Endothelial cell of umbilical vein (primary cell): ENCODE measurements at regions not wholly inside any gene's neighbourhood (a gene's known extent, or its start where the extent isn't known, plus 50 kb on each side); places are given as distances from the start of the nearest gene placed in this dataset.

Source experiments
- BruUV-seq: library from RNA; stranded (reverse); fragments of 400-500 nt; replicated peaks from 2 replicates; lab custom pipeline; 2021; lab: Mats Ljungman, UMichigan
- CTCF ChIA-PET: fragments of 300-600, 350-600 bp; sonication (Branson Sonifier 250); formaldehyde crosslinking; loops from one replicate; lab custom pipeline; 2021; ENCODE audit warnings: antibody characterized with exemption, inconsistent platforms; lab: Charles Lee
- POLR2A ChIA-PET: fragments of 300-600, 350-600 bp; sonication (Branson Sonifier 250); formaldehyde crosslinking; loops from one replicate; lab custom pipeline; 2021; ENCODE audit warnings: antibody characterized with exemption, inconsistent platforms; lab: Charles Lee
- DNase-seq: peaks from one replicate; pipeline ENCODE4 v3.0.0-alpha.2; 2011; ENCODE audit warnings: low read depth, low spot score
- FAIRE-seq: peaks from 2 replicates; lab custom pipeline; 2011; peaks lifted over from hg19 to GRCh38; lab: Jason Lieb, UNC
- H2AFZ ChIP-seq: 2 replicates; pipeline ENCODE4 v1.6.0; 2012; ENCODE audit warnings: low read depth, low read length, control low read depth, inconsistent platforms
- H3K27ac ChIP-seq: 2 replicates; pipeline ENCODE4 v1.5.1; 2011; ENCODE audit warnings: low read depth, mild to moderate bottlenecking, control low read depth, low read length, moderate library complexity; ENCODE audit not compliant: insufficient read depth
- H3K27me3 ChIP-seq, 2 experiments: 2 replicates each; pipeline versions ENCODE4 v1.6.0 to v1.6.1; 2011; ENCODE audit warnings: low read length in 2 of 2, mixed read lengths in 1 of 2; ENCODE audit not compliant: control insufficient read depth in 2 of 2, insufficient read depth in 2 of 2
- H3K36me3 ChIP-seq, 2 experiments: 2 replicates in 1 of 2; 3 replicates in 1 of 2; pipeline ENCODE4 v1.5.1; 2011; ENCODE audit warnings: low read length in 2 of 2, mild to moderate bottlenecking in 1 of 2, moderate library complexity in 1 of 2; ENCODE audit not compliant: control insufficient read depth in 2 of 2, insufficient read depth in 2 of 2; ENCODE audit errors: extremely low read depth in 1 of 2
- H3K4me1 ChIP-seq: 3 replicates; pipeline ENCODE4 v1.5.1; 2011; ENCODE audit warnings: mild to moderate bottlenecking, low read length; ENCODE audit not compliant: control insufficient read depth, insufficient read depth; ENCODE audit errors: extremely low read depth
- H3K4me2 ChIP-seq: 2 replicates; pipeline ENCODE4 v1.6.1; 2011; ENCODE audit warnings: low read length, control low read depth, mixed read lengths; ENCODE audit not compliant: insufficient read depth
- H3K4me3 ChIP-seq, 3 experiments: fragments of 200-600 bp in 1 of 3; sonication (generic), shearing (Covaris generic) in 1 of 3; replicated peaks in 1 of 3; 2 replicates each; pipeline ENCODE4 v1.5.1; 2011 to 2016; ENCODE audit warnings: control low read depth in 3 of 3, low read length in 3 of 3, mild to moderate bottlenecking in 2 of 3, inconsistent platforms in 1 of 3, low read depth in 1 of 3, moderate library complexity in 1 of 3; ENCODE audit not compliant: insufficient read depth in 1 of 3
- H3K79me2 ChIP-seq: 2 replicates; pipeline ENCODE4 v1.6.0; 2012; ENCODE audit warnings: low read length, inconsistent platforms; ENCODE audit not compliant: control insufficient read depth, insufficient read depth
- H3K9ac ChIP-seq: replicated peaks from 2 replicates; pipeline ENCODE3; 2011; ENCODE audit warnings: low read length, control low read depth; ENCODE audit not compliant: insufficient read depth; ENCODE audit errors: extremely low read depth
- H3K9me1 ChIP-seq: replicated peaks from 3 replicates; pipeline ENCODE4 v1.6.0; 2011; ENCODE audit warnings: mild to moderate bottlenecking, low read length; ENCODE audit not compliant: control insufficient read depth, insufficient read depth; ENCODE audit errors: extremely low read depth
- H3K9me3 ChIP-seq: replicated peaks from 2 replicates; pipeline ENCODE4 v1.5.1; 2012; ENCODE audit warnings: low read length, inconsistent platforms; ENCODE audit not compliant: control insufficient read depth, insufficient read depth
- H4K20me1 ChIP-seq: replicated peaks from 2 replicates; pipeline ENCODE3; 2011; ENCODE audit warnings: mild to moderate bottlenecking, low read length; ENCODE audit not compliant: control insufficient read depth, insufficient read depth; ENCODE audit errors: extremely low read depth
- CTCF ChIP-seq, 2 donors: IDR thresholded peaks; 1 replicate in 1 of 2; 2 replicates in 1 of 2; pipeline ENCODE4 v1.5.1; 2011; ENCODE audit warnings: low read length in 2 of 2, mild to moderate bottlenecking in 2 of 2, moderate library complexity in 2 of 2, control low read depth in 1 of 2, inconsistent platforms in 1 of 2, low read depth in 1 of 2; ENCODE audit not compliant: insufficient read depth in 1 of 2; ENCODE audit errors: extremely low read depth in 1 of 2
- EZH2 ChIP-seq: IDR thresholded peaks from 2 replicates; pipeline ENCODE4 v1.6.1; 2012; ENCODE audit warnings: borderline replicate concordance, low read depth, mild to moderate bottlenecking, moderate library complexity, low read length, inconsistent platforms; ENCODE audit not compliant: severe bottlenecking
- FOS ChIP-seq: IDR thresholded peaks from 2 replicates; pipeline ENCODE4 v1.6.1; 2011; ENCODE audit warnings: mild to moderate bottlenecking, low read length, moderate library complexity, borderline replicate concordance; ENCODE audit not compliant: insufficient read depth
- GATA2 ChIP-seq: IDR thresholded peaks from 2 replicates; pipeline ENCODE4 v1.7.0; 2011; ENCODE audit warnings: low read depth, mild to moderate bottlenecking, moderate library complexity, mixed read lengths, low read length; ENCODE audit not compliant: insufficient read length, insufficient read depth
- JUN ChIP-seq: IDR thresholded peaks from 2 replicates; pipeline ENCODE4 v1.6.1; 2011; ENCODE audit warnings: borderline replicate concordance, low read depth; ENCODE audit not compliant: insufficient read length, insufficient read depth
- MAX ChIP-seq: IDR thresholded peaks from 2 replicates; pipeline ENCODE4 v1.6.1; 2011; ENCODE audit not compliant: insufficient read depth, insufficient read length
- MYC ChIP-seq: IDR thresholded peaks from one replicate; pipeline ENCODE4 v1.6.1; 2011; ENCODE audit warnings: mild to moderate bottlenecking, low read depth, low read length
- POLR2A ChIP-seq: IDR thresholded peaks from 2 replicates; pipeline ENCODE4 v1.6.1; 2012; ENCODE audit warnings: low read depth, mild to moderate bottlenecking, control low read depth, low read length
- POLR2AphosphoS5 ChIP-seq: IDR thresholded peaks from 2 replicates; pipeline ENCODE4 v1.6.1; 2012; ENCODE audit warnings: low read depth, mild to moderate bottlenecking, control low read depth, low read length, moderate library complexity; ENCODE audit not compliant: insufficient read depth
- dilution Hi-C: fragments of 300-500 bp; cut with MboI; formaldehyde crosslinking; loops from one replicate; pipeline ENCODE4 v1.15.0; 2019; ENCODE audit warnings: low sequenced_read_pairs; ENCODE audit not compliant: extremely low pct_ligation_motif_present
- intact Hi-C: fragments of 100-400 bp; cut with micrococcal nuclease; formaldehyde crosslinking; loops from one replicate; pipeline ENCODE4 v1.10.0; 2022

DNA sequence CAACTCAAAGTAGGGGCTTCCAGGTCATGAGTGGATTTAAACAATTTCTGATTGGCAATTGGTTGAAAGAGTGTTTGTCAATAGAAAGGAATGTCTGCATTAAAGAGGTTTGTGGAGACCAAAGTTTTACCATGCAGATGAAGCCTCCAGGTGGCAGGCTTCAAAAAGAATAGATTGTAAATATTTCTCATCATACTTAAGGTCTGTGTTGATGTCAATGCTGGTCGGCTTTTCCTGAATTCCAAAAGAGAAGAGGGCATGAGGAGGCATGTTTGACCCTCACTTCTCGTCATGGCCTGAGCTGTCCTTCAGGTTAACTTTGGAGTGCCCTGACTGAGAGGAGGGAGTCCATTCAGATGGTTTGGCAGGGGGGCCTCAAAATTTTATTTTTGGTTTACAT, 125.4 kb upstream of the RFC3 start:
- Histone ChIP-seq H3K9me1 (no peaks in the 10 kb centered on the region), H3K79me2 (no peaks in the 10 kb centered on the region), H2AFZ (no peak overlapping the region), H3K36me3 (no peaks in the 10 kb centered on the region), H3K27me3 (peaks cover 0 to 1% of the 10 kb centered on the region in 2 experiments), H3K27ac (no peak overlapping the region), H4K20me1 (no peaks in the 10 kb centered on the region), H3K4me2 (no peak overlapping the region), H3K9me3 (no peaks in the 10 kb centered on the region), H3K4me3 (no peak overlapping the region), H3K4me1 (peaks cover 11% of the 10 kb centered on the region), H3K9ac (no peak overlapping the region)
- TF ChIP-seq EZH2 = no peak
- TF ChIP-seq POLR2AphosphoS5 = no peak
- TF ChIP-seq FOS = no peak
- no peak for TF ChIP-seq MAX
- no peak for TF ChIP-seq CTCF (IDR thresholded peaks at IDR 0.05; ENCODE audit: extremely low read depth in 1 of 2, insufficient read depth in 1 of 2, low read depth in 1 of 2, low read length in 2 of 2)
- TF ChIP-seq POLR2A = no peak
- TF ChIP-seq MYC = no peak
- no TSS peak for BruUV-seq
- ChIA-PET POLR2A (no interaction called here), CTCF (no interaction called here)
- no peak for DNase-seq
- dilution Hi-C loops (no loop called here), intact Hi-C loops (no loop called here)
- FAIRE-seq = no peak

- TF ChIP-seq FOS (no peak), JUN (no peak), POLR2A (no peak), GATA2 (no peak), MAX (no peak), MYC (no peak), POLR2AphosphoS5 (no peak), CTCF (IDR thresholded peaks at IDR 0.05; ENCODE audit: extremely low read depth in 1 of 2, insufficient read depth in 1 of 2, low read depth in 1 of 2, low read length in 2 of 2) (no peak), EZH2 (no peak)
- no peaks in the 10 kb centered on the region for H3K36me3 ChIP-seq
- H2AFZ ChIP-seq = no peak overlapping the region
- H3K27me3 ChIP-seq = no peaks in the 10 kb centered on the region
- POLR2A ChIA-PET = no interaction called here
- no peak for FAIRE-seq
- CTCF ChIA-PET = interaction anchor here (1.0 kb wide), 1 partner anchor 14 kb away, joined by 3 read pairs; no protein-coding TSS in a partner anchor
- H3K4me2 ChIP-seq = no peak overlapping the region
- H3K9me1 ChIP-seq = no peaks in the 10 kb centered on the region
- BruUV-seq = no TSS peak
- no peak overlapping the region for H3K27ac ChIP-seq
- H3K9me3 ChIP-seq = no peaks in the 10 kb centered on the region
- no peaks in the 10 kb centered on the region for H3K79me2 ChIP-seq
- intact Hi-C loops (no loop called here), dilution Hi-C loops (no loop called here)
- H4K20me1 ChIP-seq = no peaks in the 10 kb centered on the region
- no peak overlapping the region for H3K9ac ChIP-seq
- H3K4me1 ChIP-seq = peaks cover 19% of the 10 kb centered on the region
- no peak overlapping the region for H3K4me3 ChIP-seq
- DNase-seq = no peak
These were observed 123.4 kb upstream of the RFC3 start for GRCh38 chr13:33694546-33694945.
